Adipocyte (in vitro differentiated cells): ENCODE measurements at regions not wholly inside any gene's neighbourhood (a gene's known extent, or its start where the extent isn't known, plus 50 kb on each side); places are given as distances from the start of the nearest gene placed in this dataset.

Experiments used
- DNase-seq: peaks from one replicate; pipeline ENCODE4 v3.0.0-alpha.2; 2015; ENCODE audit warnings: low read depth
- H3K27me3 ChIP-seq: replicated peaks from 2 replicates; pipeline ENCODE4 v1.7.0; 2013; ENCODE audit warnings: mild to moderate bottlenecking, low read length, moderate library complexity; ENCODE audit not compliant: control insufficient read depth, insufficient read depth
- H3K36me3 ChIP-seq: 2 replicates; pipeline ENCODE4 v1.7.0; 2013; ENCODE audit warnings: low read length, mild to moderate bottlenecking, moderate library complexity; ENCODE audit not compliant: control insufficient read depth, insufficient read depth, severe bottlenecking
- H3K4me1 ChIP-seq: 2 replicates; pipeline ENCODE4 v1.7.0; 2013; ENCODE audit warnings: mild to moderate bottlenecking, low read length, moderate library complexity; ENCODE audit not compliant: control insufficient read depth, insufficient read depth
- H3K4me3 ChIP-seq: 2 replicates; pipeline ENCODE4 v1.7.0; 2013; ENCODE audit warnings: mild to moderate bottlenecking, low read length, moderate library complexity
- H3K9ac ChIP-seq: 2 replicates; pipeline ENCODE4 v1.7.0; 2013; ENCODE audit warnings: mild to moderate bottlenecking, low read length, moderate library complexity
- H3K9me3 ChIP-seq: 2 replicates; pipeline ENCODE4 v1.7.0; 2013; ENCODE audit warnings: mild to moderate bottlenecking, low read length, moderate library complexity; ENCODE audit not compliant: control insufficient read depth

GRCh38 chr13:61777899-61778298 lies 362.2 kb upstream of the PCDH20 start:
- DNase-seq: no peak
- Histone ChIP-seq H3K9ac (no peak overlapping the region), H3K4me1 (peaks cover 8% of the 10 kb centered on the region), H3K27me3 (no peaks in the 10 kb centered on the region), H3K9me3 (no peaks in the 10 kb centered on the region), H3K36me3 (no peaks in the 10 kb centered on the region), H3K4me3 (no peak overlapping the region)

GRCh38 chr13:61777271-61777670 lies 361.6 kb upstream of the PCDH20 start:
- H3K27me3 ChIP-seq: no peaks in the 10 kb centered on the region
- DNase-seq: no peak
- H3K9me3 ChIP-seq: no peaks in the 10 kb centered on the region
- H3K9ac ChIP-seq: no peak overlapping the region
- no peak overlapping the region for H3K4me3 ChIP-seq
- peaks cover 8% of the 10 kb centered on the region for H3K4me1 ChIP-seq
- no peaks in the 10 kb centered on the region for H3K36me3 ChIP-seq

- Histone ChIP-seq H3K4me3 (no peak overlapping the region), H3K9me3 (no peaks in the 10 kb centered on the region), H3K36me3 (no peaks in the 10 kb centered on the region), H3K9ac (no peak overlapping the region), H3K4me1 (peaks cover 8% of the 10 kb centered on the region), H3K27me3 (no peaks in the 10 kb centered on the region)
- DNase-seq: no peak
Observed at GRCh38 chr13:61774903-61775302, 359.3 kb upstream of the PCDH20 start.

- Histone ChIP-seq H3K4me3 (no peak overlapping the region), H3K4me1 (no peaks in the 10 kb centered on the region), H3K9me3 (no peaks in the 10 kb centered on the region), H3K9ac (no peak overlapping the region), H3K27me3 (no peaks in the 10 kb centered on the region), H3K36me3 (no peaks in the 10 kb centered on the region)
- DNase-seq: no peak
Observed at GRCh38 chr13:61770681-61771080, 355.0 kb upstream of the PCDH20 start.

- no peak overlapping the region for H3K9ac ChIP-seq
- no peak for DNase-seq
- no peaks in the 10 kb centered on the region for H3K4me1 ChIP-seq
- H3K9me3 ChIP-seq: no peaks in the 10 kb centered on the region
- H3K27me3 ChIP-seq: no peaks in the 10 kb centered on the region
- no peaks in the 10 kb centered on the region for H3K36me3 ChIP-seq
- H3K4me3 ChIP-seq: no peak overlapping the region
Observed at GRCh38 chr13:61768175-61768574, 352.5 kb upstream of the PCDH20 start.

- Histone ChIP-seq H3K4me1 (no peaks in the 10 kb centered on the region), H3K9ac (no peak overlapping the region), H3K36me3 (no peaks in the 10 kb centered on the region), H3K9me3 (no peaks in the 10 kb centered on the region), H3K4me3 (no peak overlapping the region), H3K27me3 (no peaks in the 10 kb centered on the region)
- no peak for DNase-seq
Observed at GRCh38 chr13:61766667-61767058, 351.0 kb upstream of the PCDH20 start.

GRCh38 chr13:61765940-61766666 lies 350.5 kb upstream of the PCDH20 start:
- no peaks in the 10 kb centered on the region for H3K27me3 ChIP-seq
- H3K9me3 ChIP-seq: no peaks in the 10 kb centered on the region
- DNase-seq: no peak
- no peak overlapping the region for H3K4me3 ChIP-seq
- H3K36me3 ChIP-seq: no peaks in the 10 kb centered on the region
- H3K4me1 ChIP-seq: no peaks in the 10 kb centered on the region
- H3K9ac ChIP-seq: no peak overlapping the region

GRCh38 chr13:61765181-61765742 lies 349.6 kb upstream of the PCDH20 start:
- H3K27me3 ChIP-seq: no peaks in the 10 kb centered on the region
- H3K9ac ChIP-seq: no peak overlapping the region
- no peaks in the 10 kb centered on the region for H3K9me3 ChIP-seq
- H3K4me1 ChIP-seq: no peaks in the 10 kb centered on the region
- no peaks in the 10 kb centered on the region for H3K36me3 ChIP-seq
- H3K4me3 ChIP-seq: no peak overlapping the region
- no peak for DNase-seq

GRCh38 chr13:61761690-61762089 lies 346.0 kb upstream of the PCDH20 start:
- H3K27me3 ChIP-seq: no peaks in the 10 kb centered on the region
- H3K9me3 ChIP-seq: peaks cover 5% of the 10 kb centered on the region
- H3K4me3 ChIP-seq: no peak overlapping the region

GRCh38 chr13:61760102-61760501 lies 344.5 kb upstream of the PCDH20 start:
- Histone ChIP-seq H3K4me3 (no peak overlapping the region), H3K4me1 (no peaks in the 10 kb centered on the region), H3K27me3 (no peaks in the 10 kb centered on the region), H3K9me3 (peaks cover 19% of the 10 kb centered on the region), H3K9ac (no peak overlapping the region), H3K36me3 (no peaks in the 10 kb centered on the region)
- no peak for DNase-seq

More at GRCh38 chr13:61761690-61762089, 346.0 kb upstream of the PCDH20 start:
- Histone ChIP-seq H3K9ac (no peak overlapping the region), H3K36me3 (no peaks in the 10 kb centered on the region), H3K4me1 (no peaks in the 10 kb centered on the region)
- DNase-seq: no peak

GRCh38 chr13:61756031-61756430 lies 340.4 kb upstream of the PCDH20 start:
- no peak for DNase-seq
- H3K4me1 ChIP-seq: no peaks in the 10 kb centered on the region
- H3K4me3 ChIP-seq: no peak overlapping the region
- H3K36me3 ChIP-seq: no peaks in the 10 kb centered on the region
- H3K9ac ChIP-seq: no peak overlapping the region
- no peaks in the 10 kb centered on the region for H3K27me3 ChIP-seq
- peaks cover 19% of the 10 kb centered on the region for H3K9me3 ChIP-seq

GRCh38 chr13:61751039-61751438 lies 335.4 kb upstream of the PCDH20 start:
- H3K4me3 ChIP-seq: no peak overlapping the region
- H3K36me3 ChIP-seq: no peaks in the 10 kb centered on the region
- no peaks in the 10 kb centered on the region for H3K4me1 ChIP-seq
- H3K9me3 ChIP-seq: peaks cover 8% of the 10 kb centered on the region
- DNase-seq: no peak
- H3K27me3 ChIP-seq: no peaks in the 10 kb centered on the region
- no peak overlapping the region for H3K9ac ChIP-seq
